Ishikawa (cell line): ENCODE measurements at regions not wholly inside any gene's neighbourhood (a gene's known extent, or its start where the extent isn't known, plus 50 kb on each side); places are given as distances from the start of the nearest gene placed in this dataset.

Experiments
- CEBPB ChIP-seq: IDR thresholded peaks from 2 replicates; pipeline ENCODE4 v1.6.1; 2012
- CREB1 ChIP-seq: IDR thresholded peaks from 2 replicates; pipeline ENCODE4 v1.6.1; 2012; ENCODE audit warnings: low read depth
- EGR1 ChIP-seq: IDR thresholded peaks from 2 replicates; pipeline ENCODE4 v1.6.1; 2012
- EP300 ChIP-seq: IDR thresholded peaks from 2 replicates; pipeline ENCODE4 v1.6.1; 2012; ENCODE audit warnings: borderline replicate concordance
- FOXM1 ChIP-seq: IDR thresholded peaks from 2 replicates; pipeline ENCODE4 v1.6.1; 2012; ENCODE audit warnings: low read depth, borderline replicate concordance
- NFIC ChIP-seq: IDR thresholded peaks from 2 replicates; pipeline ENCODE4 v1.6.1; 2012
- RAD21 ChIP-seq: IDR thresholded peaks from 2 replicates; pipeline ENCODE4 v1.6.1; 2012; ENCODE audit warnings: low read depth
- TAF1 ChIP-seq: IDR thresholded peaks from 2 replicates; pipeline ENCODE4 v1.6.1; 2012; ENCODE audit warnings: low read depth, mild to moderate bottlenecking
- TCF12 ChIP-seq: IDR thresholded peaks from 2 replicates; pipeline ENCODE4 v1.6.1; 2012; ENCODE audit warnings: low read depth
- TEAD4 ChIP-seq: IDR thresholded peaks from 2 replicates; pipeline ENCODE4 v1.6.1; 2012
- YY1 ChIP-seq: IDR thresholded peaks from 2 replicates; pipeline ENCODE4 v1.6.1; 2012; ENCODE audit warnings: low read depth
- ZBTB7A ChIP-seq: IDR thresholded peaks from 2 replicates; pipeline ENCODE4 v1.6.1; 2012; ENCODE audit warnings: low read depth
- TF ChIP-seq, protein P1 (sequence below): IDR thresholded peaks from 2 replicates; pipeline ENCODE4 v1.6.1; 2012
- TF ChIP-seq, protein P2 (sequence below): IDR thresholded peaks from 2 replicates; pipeline ENCODE4 v1.6.1; 2012; ENCODE audit warnings: low read depth, mild to moderate bottlenecking
- TF ChIP-seq, protein P3 (sequence below): IDR thresholded peaks from 2 replicates; pipeline ENCODE4 v1.6.1; 2012

DNA sequence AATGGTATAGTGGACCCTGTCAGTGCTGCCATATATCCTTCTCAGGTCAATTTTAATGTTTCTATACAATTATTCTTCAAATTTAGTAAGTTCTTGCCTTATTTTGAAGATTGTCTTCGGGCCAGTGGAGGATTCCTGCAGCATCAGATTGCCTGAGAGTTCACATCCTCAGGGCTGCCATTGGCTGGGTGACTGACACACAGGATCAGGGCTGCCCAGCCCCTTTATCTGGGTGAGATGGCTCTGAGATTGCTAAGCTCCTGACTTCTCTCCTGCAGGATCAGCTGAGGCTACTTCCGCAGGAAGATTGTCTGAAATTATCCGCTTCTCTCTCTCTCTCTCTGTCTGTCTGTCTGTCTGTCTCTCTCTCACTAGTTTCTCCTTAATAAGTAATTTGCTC is 567.4 kb downstream of the TSN start:
- TF ChIP-seq YY1 (no peak), FOXM1 (no peak), CEBPB (no peak), EGR1 (no peak), EP300 (no peak), RAD21 (no peak), TEAD4 (no peak), TCF12 (no peak), CREB1 (no peak), TAF1 (no peak)
- TF ChIP-seq, protein P1, sequence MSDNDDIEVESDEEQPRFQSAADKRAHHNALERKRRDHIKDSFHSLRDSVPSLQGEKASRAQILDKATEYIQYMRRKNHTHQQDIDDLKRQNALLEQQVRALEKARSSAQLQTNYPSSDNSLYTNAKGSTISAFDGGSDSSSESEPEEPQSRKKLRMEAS = no peak
- TF ChIP-seq, protein P2, sequence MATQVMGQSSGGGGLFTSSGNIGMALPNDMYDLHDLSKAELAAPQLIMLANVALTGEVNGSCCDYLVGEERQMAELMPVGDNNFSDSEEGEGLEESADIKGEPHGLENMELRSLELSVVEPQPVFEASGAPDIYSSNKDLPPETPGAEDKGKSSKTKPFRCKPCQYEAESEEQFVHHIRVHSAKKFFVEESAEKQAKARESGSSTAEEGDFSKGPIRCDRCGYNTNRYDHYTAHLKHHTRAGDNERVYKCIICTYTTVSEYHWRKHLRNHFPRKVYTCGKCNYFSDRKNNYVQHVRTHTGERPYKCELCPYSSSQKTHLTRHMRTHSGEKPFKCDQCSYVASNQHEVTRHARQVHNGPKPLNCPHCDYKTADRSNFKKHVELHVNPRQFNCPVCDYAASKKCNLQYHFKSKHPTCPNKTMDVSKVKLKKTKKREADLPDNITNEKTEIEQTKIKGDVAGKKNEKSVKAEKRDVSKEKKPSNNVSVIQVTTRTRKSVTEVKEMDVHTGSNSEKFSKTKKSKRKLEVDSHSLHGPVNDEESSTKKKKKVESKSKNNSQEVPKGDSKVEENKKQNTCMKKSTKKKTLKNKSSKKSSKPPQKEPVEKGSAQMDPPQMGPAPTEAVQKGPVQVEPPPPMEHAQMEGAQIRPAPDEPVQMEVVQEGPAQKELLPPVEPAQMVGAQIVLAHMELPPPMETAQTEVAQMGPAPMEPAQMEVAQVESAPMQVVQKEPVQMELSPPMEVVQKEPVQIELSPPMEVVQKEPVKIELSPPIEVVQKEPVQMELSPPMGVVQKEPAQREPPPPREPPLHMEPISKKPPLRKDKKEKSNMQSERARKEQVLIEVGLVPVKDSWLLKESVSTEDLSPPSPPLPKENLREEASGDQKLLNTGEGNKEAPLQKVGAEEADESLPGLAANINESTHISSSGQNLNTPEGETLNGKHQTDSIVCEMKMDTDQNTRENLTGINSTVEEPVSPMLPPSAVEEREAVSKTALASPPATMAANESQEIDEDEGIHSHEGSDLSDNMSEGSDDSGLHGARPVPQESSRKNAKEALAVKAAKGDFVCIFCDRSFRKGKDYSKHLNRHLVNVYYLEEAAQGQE = no peak
- TF ChIP-seq, protein P3, sequence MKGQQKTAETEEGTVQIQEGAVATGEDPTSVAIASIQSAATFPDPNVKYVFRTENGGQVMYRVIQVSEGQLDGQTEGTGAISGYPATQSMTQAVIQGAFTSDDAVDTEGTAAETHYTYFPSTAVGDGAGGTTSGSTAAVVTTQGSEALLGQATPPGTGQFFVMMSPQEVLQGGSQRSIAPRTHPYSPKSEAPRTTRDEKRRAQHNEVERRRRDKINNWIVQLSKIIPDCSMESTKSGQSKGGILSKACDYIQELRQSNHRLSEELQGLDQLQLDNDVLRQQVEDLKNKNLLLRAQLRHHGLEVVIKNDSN = no peak

DNA sequence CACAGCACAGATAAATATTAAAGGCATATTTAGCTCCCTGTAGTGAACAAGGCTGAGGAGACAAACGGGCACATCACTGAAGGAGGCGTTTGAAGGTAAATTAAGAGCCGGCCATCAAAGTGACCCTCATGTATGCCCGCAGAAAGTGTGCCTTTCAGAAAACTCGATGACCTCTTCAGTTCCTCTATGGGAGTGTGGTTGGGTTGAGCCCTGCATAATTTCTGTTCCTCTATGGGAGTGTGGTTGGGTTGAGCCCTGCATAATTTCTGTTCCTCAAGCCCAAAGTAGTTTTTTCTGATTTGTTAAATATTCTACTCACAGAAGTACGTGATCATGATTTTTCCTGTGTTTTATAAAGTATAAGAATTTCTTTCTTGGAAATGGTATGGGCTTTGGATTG is 568.5 kb downstream of the TSN start:
- TF ChIP-seq YY1 (no peak), ZBTB7A (no peak), CEBPB (no peak), RAD21 (no peak), CREB1 (no peak), TAF1 (no peak), FOXM1 (no peak), NFIC (no peak), EP300 (no peak), TCF12 (no peak), EGR1 (no peak), TEAD4 (no peak)
- TF ChIP-seq, protein P3 = no peak
- TF ChIP-seq, protein P1 = no peak
- TF ChIP-seq, protein P2 = no peak

DNA sequence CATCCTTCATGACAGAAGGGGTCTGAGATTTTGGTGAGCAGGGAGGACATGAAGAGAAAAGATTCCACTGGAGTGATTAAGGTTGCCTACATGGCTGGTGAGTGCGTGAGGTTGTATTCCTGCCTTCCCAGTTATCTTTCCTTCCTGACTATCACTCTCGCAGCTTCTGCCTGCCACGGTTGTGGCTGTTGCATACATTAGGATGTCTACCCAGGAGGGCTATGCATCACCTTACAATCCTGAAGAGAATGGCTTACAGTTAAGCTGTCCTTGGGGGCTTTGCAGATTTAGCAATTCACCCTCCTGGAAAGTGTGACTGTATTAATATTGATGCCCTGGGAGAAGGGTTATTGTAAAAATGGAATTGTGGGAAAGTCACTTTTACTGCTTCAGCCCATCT is 571.0 kb downstream of the TSN start:
- TF ChIP-seq, protein P1 = no peak
- TF ChIP-seq, protein P2 = no peak
- TF ChIP-seq TCF12 (no peak), YY1 (no peak), CREB1 (no peak), NFIC (no peak), CEBPB (no peak), TAF1 (no peak), ZBTB7A (no peak), TEAD4 (no peak), FOXM1 (no peak), EGR1 (no peak)
- TF ChIP-seq, protein P3 = no peak

DNA sequence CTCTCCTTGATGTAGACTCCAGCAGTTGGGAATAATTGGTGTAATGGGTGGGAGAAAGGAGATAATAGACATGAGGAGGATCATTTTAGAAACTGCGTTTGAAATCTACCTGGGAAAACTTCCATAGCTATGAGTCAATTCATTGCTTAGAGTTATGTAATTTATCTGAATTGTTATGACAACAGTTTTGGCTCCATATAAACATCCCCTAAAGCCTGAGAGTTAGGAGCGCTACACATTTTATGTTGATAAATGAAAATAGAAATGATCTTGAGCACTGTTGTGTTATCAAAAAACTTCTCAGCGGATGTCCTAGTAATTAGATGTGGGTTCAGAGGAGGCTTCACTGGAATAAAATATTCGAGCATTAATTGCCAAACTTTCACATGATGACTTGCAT is 573.4 kb downstream of the TSN start:
- TF ChIP-seq, protein P2 = no peak
- TF ChIP-seq TEAD4 (no peak), CEBPB (no peak), NFIC (no peak), EGR1 (no peak), FOXM1 (no peak), TCF12 (no peak), EP300 (no peak), RAD21 (no peak), ZBTB7A (no peak), TAF1 (no peak), CREB1 (no peak), YY1 (no peak)
- TF ChIP-seq, protein P3 = no peak
- TF ChIP-seq, protein P1 = no peak
